HUES64 (cell line): ENCODE measurements at regions not wholly inside any gene's neighbourhood (a gene's known extent, or its start where the extent isn't known, plus 50 kb on each side); places are given as distances from the start of the nearest gene placed in this dataset.
"Not testable (repeated sequence)": the region's sequence is repeated elsewhere in the genome, so short reads cannot be mapped to it uniquely, and the experiment has no call there.

Source experiments
- H3K27ac ChIP-seq: 2 replicates; pipeline ENCODE4 v1.7.0; 2013; ENCODE audit warnings: low read depth, low read length, inconsistent platforms
- H3K27me3 ChIP-seq: 2 replicates; pipeline ENCODE4 v1.6.1; 2013; ENCODE audit warnings: mild to moderate bottlenecking, low read length; ENCODE audit not compliant: insufficient read depth
- H3K36me3 ChIP-seq: 2 replicates; pipeline ENCODE4 v1.6.1; 2013; ENCODE audit warnings: mild to moderate bottlenecking, low read length; ENCODE audit not compliant: insufficient read depth
- H3K4me1 ChIP-seq: 2 replicates; pipeline ENCODE4 v1.6.1; 2013; ENCODE audit warnings: mild to moderate bottlenecking, low read length, moderate library complexity; ENCODE audit not compliant: insufficient read depth
- H3K4me3 ChIP-seq: 2 replicates; pipeline ENCODE4 v1.5.1; 2013; ENCODE audit warnings: mild to moderate bottlenecking, low read length, moderate library complexity
- H3K9ac ChIP-seq: 2 replicates; pipeline ENCODE4 v1.6.1; 2013; ENCODE audit warnings: mild to moderate bottlenecking, low read depth, low read length
- H3K9me3 ChIP-seq: 2 replicates; pipeline ENCODE4 v1.6.1; 2013; ENCODE audit warnings: low read depth, low read length; ENCODE audit not compliant: insufficient read depth
- WGBS: fragments of 150-250, 120-280 bp; methylation state at CpG from one replicate; pipeline ENCODE4 v1.1.7; 2013; ENCODE audit warnings: missing lambda C conversion rate; 5-methylcytosine and 5-hydroxymethylcytosine counted together

- Histone ChIP-seq H3K4me3 (no peak overlapping the region), H3K27me3 (no peaks in the 10 kb centered on the region), H3K27ac (no peak overlapping the region), H3K4me1 (no peaks in the 10 kb centered on the region), H3K9ac (no peak overlapping the region), H3K36me3 (no peaks in the 10 kb centered on the region), H3K9me3 (no peaks in the 10 kb centered on the region)
- WGBS = 94% methylated on average over 1 of the region's 1 CpG
Observed at GRCh38 chr12:105590571-105590970, 260.1 kb downstream of the C12orf75 start.

GRCh38 chr12:105595440-105595839, 264.9 kb downstream of the C12orf75 start:
- Histone ChIP-seq H3K4me1 (peaks cover 8% of the 10 kb centered on the region; the same call in 1 of the 2 replicates), H3K4me3 (no peak overlapping the region), H3K27me3 (no peaks in the 10 kb centered on the region), H3K9me3 (no peaks in the 10 kb centered on the region), H3K9ac (no peak overlapping the region), H3K36me3 (no peaks in the 10 kb centered on the region), H3K27ac (no peak overlapping the region)
- WGBS = 92% methylated on average over 5 of the region's 5 CpGs

- Histone ChIP-seq H3K9me3 (no peaks in the 10 kb centered on the region), H3K27ac (no peak overlapping the region), H3K4me1 (peaks cover 8% of the 10 kb centered on the region; the same call in 1 of the 2 replicates), H3K4me3 (no peak overlapping the region), H3K27me3 (no peaks in the 10 kb centered on the region), H3K36me3 (no peaks in the 10 kb centered on the region), H3K9ac (no peak overlapping the region)
- 84% methylated on average over 2 of the region's 2 CpGs for WGBS
Observed at GRCh38 chr12:105596731-105597130, 266.2 kb downstream of the C12orf75 start.

- Histone ChIP-seq H3K36me3 (no peaks in the 10 kb centered on the region), H3K9ac (no peak overlapping the region), H3K27me3 (no peaks in the 10 kb centered on the region), H3K4me3 (no peak overlapping the region), H3K4me1 (peaks cover 8% of the 10 kb centered on the region; the same call in 1 of the 2 replicates), H3K27ac (no peak overlapping the region), H3K9me3 (no peaks in the 10 kb centered on the region)
- 73% methylated on average over 2 of the region's 4 CpGs for WGBS
Observed at GRCh38 chr12:105598031-105598430, 267.5 kb downstream of the C12orf75 start.

- 90% methylated on average over 2 of the region's 2 CpGs for WGBS
Observed at GRCh38 chr12:105600911-105601545, 270.5 kb downstream of the C12orf75 start.

GRCh38 chr12:105602312-105602711, 271.8 kb downstream of the C12orf75 start:
- not testable (repeated sequence) for H3K27ac ChIP-seq, H3K36me3 ChIP-seq, H3K9ac ChIP-seq, H3K27me3 ChIP-seq, H3K4me1 ChIP-seq, H3K4me3 ChIP-seq, H3K9me3 ChIP-seq
- 84% methylated on average over 3 of the region's 5 CpGs for WGBS

More at GRCh38 chr12:105600911-105601545, 270.5 kb downstream of the C12orf75 start:
- Histone ChIP-seq H3K36me3 (no peaks in the 10 kb centered on the region), H3K9ac (no peak overlapping the region), H3K27me3 (no peaks in the 10 kb centered on the region), H3K4me1 (peaks cover 5% of the 10 kb centered on the region; the same call in 1 of the 2 replicates), H3K4me3 (no peak overlapping the region), H3K27ac (no peak overlapping the region), H3K9me3 (no peaks in the 10 kb centered on the region)

GRCh38 chr12:105604281-105604680, 273.8 kb downstream of the C12orf75 start:
- H3K27ac ChIP-seq, H3K9ac ChIP-seq, H3K36me3 ChIP-seq, H3K4me1 ChIP-seq, H3K27me3 ChIP-seq, H3K4me3 ChIP-seq, H3K9me3 ChIP-seq: not testable (repeated sequence)
- WGBS = 90% methylated on average over 3 of the region's 3 CpGs

- not testable (repeated sequence) for H3K27me3 ChIP-seq, H3K27ac ChIP-seq, H3K4me3 ChIP-seq, H3K9ac ChIP-seq, H3K4me1 ChIP-seq, H3K9me3 ChIP-seq, H3K36me3 ChIP-seq
- WGBS = 100% methylated on average over 1 of the region's 1 CpG
Observed at GRCh38 chr12:105606613-105607012, 276.1 kb downstream of the C12orf75 start.

GRCh38 chr12:105609001-105609400, 278.5 kb downstream of the C12orf75 start:
- not testable (repeated sequence) for H3K27me3 ChIP-seq
- 97% methylated on average over 2 of the region's 3 CpGs for WGBS

GRCh38 chr12:105610459-105610858, 280.0 kb downstream of the C12orf75 start:
- Histone ChIP-seq H3K9ac (no peak overlapping the region), H3K27me3 (no peaks in the 10 kb centered on the region), H3K4me3 (no peak overlapping the region), H3K36me3 (no peaks in the 10 kb centered on the region), H3K27ac (no peak overlapping the region), H3K9me3 (no peaks in the 10 kb centered on the region), H3K4me1 (no peaks in the 10 kb centered on the region)
- WGBS = 95% methylated on average over 4 of the region's 5 CpGs

More at GRCh38 chr12:105609001-105609400, 278.5 kb downstream of the C12orf75 start:
- not testable (repeated sequence) for H3K4me1 ChIP-seq, H3K9ac ChIP-seq, H3K4me3 ChIP-seq, H3K27ac ChIP-seq, H3K9me3 ChIP-seq, H3K36me3 ChIP-seq

GRCh38 chr12:105611340-105611739, 280.8 kb downstream of the C12orf75 start:
- Histone ChIP-seq H3K9ac (no peak overlapping the region), H3K9me3 (no peaks in the 10 kb centered on the region), H3K4me3 (no peak overlapping the region), H3K27me3 (no peaks in the 10 kb centered on the region), H3K4me1 (peaks cover 4% of the 10 kb centered on the region), H3K36me3 (no peaks in the 10 kb centered on the region), H3K27ac (no peak overlapping the region)
- 94% methylated on average over 3 of the region's 3 CpGs for whole genome bisulfite sequencing

- H3K27ac ChIP-seq = no peak overlapping the region
- no peaks in the 10 kb centered on the region for H3K36me3 ChIP-seq
- no peaks in the 10 kb centered on the region for H3K9me3 ChIP-seq
- no peaks in the 10 kb centered on the region for H3K27me3 ChIP-seq
- peaks cover 9% of the 10 kb centered on the region for H3K4me1 ChIP-seq
- no peak overlapping the region for H3K9ac ChIP-seq
- 94% methylated on average over 4 of the region's 4 CpGs for WGBS
- no peak overlapping the region for H3K4me3 ChIP-seq
Observed at GRCh38 chr12:105613269-105613668, 282.8 kb downstream of the C12orf75 start.
